Liver (tissue), 8 donors: ENCODE measurements at regions not wholly inside any gene's neighbourhood (a gene's known extent, or its start where the extent isn't known, plus 50 kb on each side); places are given as distances from the start of the nearest gene placed in this dataset.

Experiments
- DNase-seq: peaks from one replicate; pipeline ENCODE4 v3.0.0-alpha.2; 2017; ENCODE audit warnings: low spot score
- H3K27ac ChIP-seq, 2 donors: one replicate each; pipeline ENCODE4 v1.7.0; 2013; ENCODE audit warnings: inconsistent platforms in 2 of 2, low read length in 2 of 2, control low read depth in 1 of 2, low read depth in 1 of 2, mild to moderate bottlenecking in 1 of 2
- H3K27me3 ChIP-seq, 4 donors: one replicate each; pipeline versions ENCODE4 v1.6.1 to v1.7.0; 2013; ENCODE audit warnings: low read length in 3 of 4, inconsistent platforms in 1 of 4, mild to moderate bottlenecking in 1 of 4, moderate library complexity in 1 of 4; ENCODE audit not compliant: control insufficient read depth in 4 of 4, insufficient read depth in 4 of 4
- H3K36me3 ChIP-seq, 4 donors: one replicate each; pipeline versions ENCODE4 v1.6.1 to v1.7.0; 2013; ENCODE audit warnings: low read length in 3 of 4, mild to moderate bottlenecking in 3 of 4, low read depth in 1 of 4, moderate library complexity in 1 of 4; ENCODE audit not compliant: control insufficient read depth in 4 of 4, insufficient read depth in 3 of 4
- H3K4me1 ChIP-seq, 4 donors: one replicate each; pipeline versions ENCODE4 v1.6.1 to v1.7.0; 2013; ENCODE audit warnings: low read length in 3 of 4, mild to moderate bottlenecking in 3 of 4, moderate library complexity in 1 of 4; ENCODE audit not compliant: control insufficient read depth in 4 of 4, insufficient read depth in 4 of 4
- H3K4me3 ChIP-seq, 3 donors: one replicate each; pipeline versions ENCODE4 v1.6.1 to v1.7.0; 2013; ENCODE audit warnings: low read length in 3 of 3, control low read depth in 1 of 3, low read depth in 1 of 3, mild to moderate bottlenecking in 1 of 3
- H3K9ac ChIP-seq, 2 donors: one replicate each; pipeline ENCODE4 v1.7.0; 2013; ENCODE audit warnings: low read length in 2 of 2, mild to moderate bottlenecking in 2 of 2, moderate library complexity in 2 of 2, control low read depth in 1 of 2, low read depth in 1 of 2
- H3K9me3 ChIP-seq, 4 donors: one replicate each; pipeline versions ENCODE4 v1.6.1 to v1.7.0; 2013; ENCODE audit warnings: low read length in 3 of 4; ENCODE audit not compliant: control insufficient read depth in 4 of 4
- EGR1 ChIP-seq, 2 donors: IDR thresholded peaks; 2 replicates each; pipeline ENCODE4 v1.6.1; 2016 to 2018; ENCODE audit warnings: antibody characterized with exemption in 2 of 2, low read depth in 2 of 2
- FOXA2 ChIP-seq: IDR thresholded peaks from 2 replicates; pipeline ENCODE4 v1.6.1; 2016; ENCODE audit warnings: antibody characterized with exemption
- HNF4A ChIP-seq, 2 donors: conservative IDR thresholded peaks; 2 replicates each; pipeline ENCODE4 v1.6.1; 2016; ENCODE audit warnings: antibody characterized with exemption in 2 of 2, mild to moderate bottlenecking in 2 of 2
- HNF4G ChIP-seq: IDR thresholded peaks from 2 replicates; pipeline ENCODE4 v1.6.1; 2016; ENCODE audit warnings: antibody characterized with exemption
- MAX ChIP-seq: IDR thresholded peaks from 2 replicates; pipeline ENCODE4 v1.6.1; 2016; ENCODE audit warnings: antibody characterized with exemption
- NR2F2 ChIP-seq: IDR thresholded peaks from 2 replicates; pipeline ENCODE4 v1.6.1; 2016; ENCODE audit warnings: antibody characterized with exemption
- RAD21 ChIP-seq, 2 donors: IDR thresholded peaks; 2 replicates each; pipeline ENCODE4 v1.6.1; 2016; ENCODE audit warnings: antibody characterized with exemption in 2 of 2, mild to moderate bottlenecking in 2 of 2
- RXRA ChIP-seq, 2 donors: IDR thresholded peaks; 2 replicates each; pipeline ENCODE4 v1.6.1; 2017 to 2018; ENCODE audit warnings: antibody characterized with exemption in 2 of 2, mild to moderate bottlenecking in 1 of 2
- SP1 ChIP-seq: IDR thresholded peaks from 2 replicates; pipeline ENCODE4 v1.6.1; 2018; ENCODE audit warnings: antibody characterized with exemption, mild to moderate bottlenecking
- WGBS: extraction: QIAGEN DNeasy Blood & Tissue Kit; methylation state at CpG from one replicate; pipeline ENCODE4 v1.1.7; 2013; 5-methylcytosine and 5-hydroxymethylcytosine counted together
- TF ChIP-seq, protein P1 (sequence below): IDR thresholded peaks from 2 replicates; pipeline ENCODE4 v1.6.1; 2016; ENCODE audit warnings: antibody characterized with exemption, mild to moderate bottlenecking
- TF ChIP-seq, protein P2 (sequence below): fragments of 150-350 bp; IDR thresholded peaks from 2 replicates; pipeline ENCODE4 v1.5.1; 2017; ENCODE audit warnings: improper control_type of control experiment, low read depth, low read length; ENCODE audit not compliant: missing input control
- donor health status: healthy.
- donor health status: healthy.
- donor health status: healthy.
- donor health status: healthy.
- donor health status: healthy.

DNA sequence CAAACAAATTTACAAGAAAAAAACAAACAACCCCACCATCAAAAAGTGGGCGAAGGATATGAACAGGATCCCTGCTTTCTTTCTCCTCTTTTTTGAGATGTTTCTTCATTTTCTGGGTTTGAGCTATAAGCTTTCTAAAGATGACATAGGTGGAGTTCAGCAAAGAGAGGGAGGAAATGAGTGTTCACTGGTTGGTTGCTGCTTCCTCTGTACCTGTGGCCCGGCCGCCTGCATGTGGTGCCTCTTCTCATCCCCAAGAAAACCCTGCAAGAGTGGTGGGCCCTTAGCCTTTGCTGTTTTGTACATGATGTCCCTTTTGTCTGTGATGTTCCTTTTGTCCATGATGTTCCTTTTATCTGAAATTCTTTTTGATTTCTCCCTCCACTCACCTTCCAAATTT is 178.4 kb upstream of the SERP2 start:
- 95% methylated on average over 3 of the region's 3 CpGs for WGBS

GRCh38 chr13:44196196-44196751 is 177.3 kb upstream of the SERP2 start:
- H3K4me3 ChIP-seq: no peak overlapping the region
- H3K9me3 ChIP-seq: no peaks in the 10 kb centered on the region
- H3K27me3 ChIP-seq: no peaks in the 10 kb centered on the region
- peaks cover 4 to 20% (median 15%) of the 10 kb centered on the region in 4 donors for H3K4me1 ChIP-seq
- WGBS: 47% methylated on average over 1 of the region's 1 CpG
- no peak overlapping the region for H3K27ac ChIP-seq
- no peak overlapping the region for H3K9ac ChIP-seq
- TF ChIP-seq MAX (no peak), EGR1 (IDR thresholded peaks at IDR 0.05; ENCODE audit: low read depth in 2 of 2) (no peak), NR2F2 (no peak), RXRA (IDR thresholded peaks at IDR 0.05) (no peak), FOXA2 (no peak), SP1 (no peak), RAD21 (IDR thresholded peaks at IDR 0.05) (no peak)
- TF ChIP-seq, protein P1, sequence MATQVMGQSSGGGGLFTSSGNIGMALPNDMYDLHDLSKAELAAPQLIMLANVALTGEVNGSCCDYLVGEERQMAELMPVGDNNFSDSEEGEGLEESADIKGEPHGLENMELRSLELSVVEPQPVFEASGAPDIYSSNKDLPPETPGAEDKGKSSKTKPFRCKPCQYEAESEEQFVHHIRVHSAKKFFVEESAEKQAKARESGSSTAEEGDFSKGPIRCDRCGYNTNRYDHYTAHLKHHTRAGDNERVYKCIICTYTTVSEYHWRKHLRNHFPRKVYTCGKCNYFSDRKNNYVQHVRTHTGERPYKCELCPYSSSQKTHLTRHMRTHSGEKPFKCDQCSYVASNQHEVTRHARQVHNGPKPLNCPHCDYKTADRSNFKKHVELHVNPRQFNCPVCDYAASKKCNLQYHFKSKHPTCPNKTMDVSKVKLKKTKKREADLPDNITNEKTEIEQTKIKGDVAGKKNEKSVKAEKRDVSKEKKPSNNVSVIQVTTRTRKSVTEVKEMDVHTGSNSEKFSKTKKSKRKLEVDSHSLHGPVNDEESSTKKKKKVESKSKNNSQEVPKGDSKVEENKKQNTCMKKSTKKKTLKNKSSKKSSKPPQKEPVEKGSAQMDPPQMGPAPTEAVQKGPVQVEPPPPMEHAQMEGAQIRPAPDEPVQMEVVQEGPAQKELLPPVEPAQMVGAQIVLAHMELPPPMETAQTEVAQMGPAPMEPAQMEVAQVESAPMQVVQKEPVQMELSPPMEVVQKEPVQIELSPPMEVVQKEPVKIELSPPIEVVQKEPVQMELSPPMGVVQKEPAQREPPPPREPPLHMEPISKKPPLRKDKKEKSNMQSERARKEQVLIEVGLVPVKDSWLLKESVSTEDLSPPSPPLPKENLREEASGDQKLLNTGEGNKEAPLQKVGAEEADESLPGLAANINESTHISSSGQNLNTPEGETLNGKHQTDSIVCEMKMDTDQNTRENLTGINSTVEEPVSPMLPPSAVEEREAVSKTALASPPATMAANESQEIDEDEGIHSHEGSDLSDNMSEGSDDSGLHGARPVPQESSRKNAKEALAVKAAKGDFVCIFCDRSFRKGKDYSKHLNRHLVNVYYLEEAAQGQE: no peak
- DNase-seq: no peak
- no peaks in the 10 kb centered on the region for H3K36me3 ChIP-seq

More for the DNA sequence above, 178.4 kb upstream of the SERP2 start:
- Histone ChIP-seq H3K27ac (no peak overlapping the region), H3K9ac (no peak overlapping the region), H3K9me3 (no peaks in the 10 kb centered on the region), H3K36me3 (no peaks in the 10 kb centered on the region), H3K4me1 (peaks cover 6 to 23% (median 15%) of the 10 kb centered on the region in 4 donors), H3K27me3 (no peaks in the 10 kb centered on the region), H3K4me3 (no peak overlapping the region)
- no peak for DNase-seq
- TF ChIP-seq, protein P2, sequence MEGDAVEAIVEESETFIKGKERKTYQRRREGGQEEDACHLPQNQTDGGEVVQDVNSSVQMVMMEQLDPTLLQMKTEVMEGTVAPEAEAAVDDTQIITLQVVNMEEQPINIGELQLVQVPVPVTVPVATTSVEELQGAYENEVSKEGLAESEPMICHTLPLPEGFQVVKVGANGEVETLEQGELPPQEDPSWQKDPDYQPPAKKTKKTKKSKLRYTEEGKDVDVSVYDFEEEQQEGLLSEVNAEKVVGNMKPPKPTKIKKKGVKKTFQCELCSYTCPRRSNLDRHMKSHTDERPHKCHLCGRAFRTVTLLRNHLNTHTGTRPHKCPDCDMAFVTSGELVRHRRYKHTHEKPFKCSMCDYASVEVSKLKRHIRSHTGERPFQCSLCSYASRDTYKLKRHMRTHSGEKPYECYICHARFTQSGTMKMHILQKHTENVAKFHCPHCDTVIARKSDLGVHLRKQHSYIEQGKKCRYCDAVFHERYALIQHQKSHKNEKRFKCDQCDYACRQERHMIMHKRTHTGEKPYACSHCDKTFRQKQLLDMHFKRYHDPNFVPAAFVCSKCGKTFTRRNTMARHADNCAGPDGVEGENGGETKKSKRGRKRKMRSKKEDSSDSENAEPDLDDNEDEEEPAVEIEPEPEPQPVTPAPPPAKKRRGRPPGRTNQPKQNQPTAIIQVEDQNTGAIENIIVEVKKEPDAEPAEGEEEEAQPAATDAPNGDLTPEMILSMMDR: no peak
- TF ChIP-seq HNF4G: no peak
- no peak for TF ChIP-seq SP1
- no peak for TF ChIP-seq HNF4A (conservative IDR thresholded peaks at IDR 0.05)
